HepG2 (cell line): ENCODE measurements at regions not wholly inside any gene's neighbourhood (a gene's known extent, or its start where the extent isn't known, plus 50 kb on each side); places are given as distances from the start of the nearest gene placed in this dataset.
A peak's percentile ranks its signal among the peaks of the same experiment; 100 is the strongest.

Experiments used
- ATAC-seq: fragments of 200-7000 bp; cut with Tn5 transposase; 3 replicates; pipeline ENCODE4 v1.9.1; 2020; ENCODE audit warnings: mild to moderate bottlenecking, moderate library complexity
- BruUV-seq: library from RNA; stranded (reverse); fragments of 400-500 nt; replicated peaks from 2 replicates; lab custom pipeline; 2021; lab: Mats Ljungman, UMichigan
- CTCF ChIA-PET: fragments of 300-600 bp; formaldehyde crosslinking; extraction: SDS; loops from one replicate; lab custom pipeline; 2021; ENCODE audit warnings: low total read pairs, inconsistent platforms, low intra/inter-chr PET ratio; lab: Yijun Ruan, JAX
- POLR2A ChIA-PET: fragments of 350-600 bp; sonication (Branson Sonifier 250); formaldehyde crosslinking; loops from one replicate; lab custom pipeline; 2020; ENCODE audit warnings: antibody characterized with exemption, inconsistent platforms; lab: Yijun Ruan, JAX
- DNase-seq: peaks from one replicate; pipeline ENCODE4 v3.0.0-alpha.2; 2015; ENCODE audit warnings: low spot score
- FAIRE-seq: peaks from 3 replicates; lab custom pipeline; 2011; peaks lifted over from hg19 to GRCh38; lab: Jason Lieb, UNC
- H2AFZ ChIP-seq: one replicate; pipeline ENCODE4 v1.6.1; 2011; ENCODE audit warnings: low read length, inconsistent platforms
- H3K27ac ChIP-seq: fragments of 300-600 bp; 3 replicates; pipeline ENCODE4 v1.8.0; 2011; ENCODE audit warnings: mixed run types, mild to moderate bottlenecking, mixed read lengths, low read length, inconsistent platforms; ENCODE audit not compliant: insufficient read depth; ENCODE audit errors: extremely low read length
- H3K27me3 ChIP-seq, 2 experiments: fragments of 200-600 bp in 1 of 2; 2 replicates in 1 of 2; 3 replicates in 1 of 2; pipeline versions ENCODE4 v1.6.0 to v1.8.0; 2011; ENCODE audit warnings: low read length in 2 of 2, mild to moderate bottlenecking in 2 of 2, moderate library complexity in 2 of 2, inconsistent platforms in 1 of 2; ENCODE audit not compliant: insufficient read depth in 2 of 2, control insufficient read depth in 1 of 2
- H3K36me3 ChIP-seq, 2 experiments: fragments of 200-600 bp in 1 of 2; replicated peaks in 1 of 2; 2 replicates in 1 of 2; 3 replicates in 1 of 2; pipeline versions ENCODE4 v1.5.1 to v1.8.0; 2011; ENCODE audit warnings: low read length in 2 of 2, inconsistent platforms in 1 of 2; ENCODE audit not compliant: insufficient read depth in 2 of 2, control insufficient read depth in 1 of 2
- H3K4me1 ChIP-seq: 2 replicates; pipeline ENCODE4 v1.5.1; 2012; ENCODE audit warnings: low read length, inconsistent platforms; ENCODE audit not compliant: insufficient read depth
- H3K4me2 ChIP-seq: 2 replicates; pipeline ENCODE4 v1.6.0; 2011; ENCODE audit warnings: low read depth, low read length, inconsistent platforms
- H3K4me3 ChIP-seq, 3 experiments: fragments of 200-600 bp in 1 of 3; sonication (generic), shearing (Covaris generic) in 1 of 3; replicated peaks in 1 of 3; 2 replicates each; pipeline ENCODE4 v1.5.1; 2011 to 2016; ENCODE audit warnings: low read length in 3 of 3, inconsistent platforms in 2 of 3, low read depth in 2 of 3, mild to moderate bottlenecking in 2 of 3, control low read depth in 1 of 3, mixed read lengths in 1 of 3; ENCODE audit not compliant: insufficient read depth in 1 of 3
- H3K79me2 ChIP-seq: one replicate; pipeline ENCODE4 v1.6.1; 2011; ENCODE audit warnings: low read length, inconsistent platforms; ENCODE audit not compliant: insufficient read depth
- H3K9ac ChIP-seq: 2 replicates; pipeline ENCODE4 v1.6.0; 2011; ENCODE audit warnings: mild to moderate bottlenecking, low read depth, low read length, inconsistent platforms; ENCODE audit not compliant: insufficient read depth
- H3K9me3 ChIP-seq: 2 replicates; pipeline ENCODE4 v1.5.1; 2012; ENCODE audit warnings: mild to moderate bottlenecking, low read length
- H4K20me1 ChIP-seq: 2 replicates; pipeline ENCODE4 v1.6.0; 2011; ENCODE audit warnings: inconsistent platforms, mild to moderate bottlenecking, low read length, moderate library complexity; ENCODE audit not compliant: insufficient read depth
- MAFK ChIP-seq, 2 experiments: IDR thresholded peaks in 1 of 2; conservative IDR thresholded peaks in 1 of 2; 2 replicates each; pipeline ENCODE4 v1.6.1; 2011; ENCODE audit warnings: improper control_type of control experiment in 2 of 2, low read length in 2 of 2
- PCBP2 ChIP-seq: fragments of 200-400 bp; formaldehyde crosslinking; optimal IDR thresholded peaks from 2 replicates; pipeline ENCODE3; 2018; ENCODE audit warnings: low read length, low read depth; ENCODE audit not compliant: poor library complexity, severe bottlenecking
- PHF5A ChIP-seq: IDR thresholded peaks from one replicate; pipeline ENCODE4 v1.6.1; 2018; ENCODE audit warnings: low read depth, missing genetic modification reagents; ENCODE audit not compliant: unreplicated experiment
- SKI ChIP-seq: fragments of 450-650 bp; IDR thresholded peaks from one replicate; pipeline ENCODE4 v1.6.1; 2018; ENCODE audit warnings: mild to moderate bottlenecking; ENCODE audit not compliant: partially characterized antibody
- SRY ChIP-seq: sonication (generic); formaldehyde crosslinking; IDR thresholded peaks from 2 replicates; pipeline ENCODE4 v1.8.0; 2022; ENCODE audit warnings: mild to moderate bottlenecking, missing genetic modification reagents
- ZNF549 ChIP-seq: sonication (generic); formaldehyde crosslinking; IDR thresholded peaks from 2 replicates; pipeline ENCODE4 v1.5.0; 2020; ENCODE audit warnings: missing genetic modification reagents
- ZNF564 ChIP-seq: sonication (generic); formaldehyde crosslinking; IDR thresholded peaks from 2 replicates; pipeline ENCODE4 v1.8.1; 2023; ENCODE audit warnings: mild to moderate bottlenecking, missing genetic modification reagents
- ZNF598 ChIP-seq: sonication (generic); formaldehyde crosslinking; IDR thresholded peaks from 2 replicates; pipeline ENCODE4 v1.5.1; 2020; ENCODE audit warnings: mild to moderate bottlenecking, missing genetic modification reagents, borderline replicate concordance
- WGBS: methylation state at CpG from one replicate; pipeline ENCODE4 v1.1.6; 2017; ENCODE audit warnings: low lambda C conversion rate; 5-methylcytosine and 5-hydroxymethylcytosine counted together
- in situ Hi-C: cut with HindIII; loops from 2 replicates; pipeline ENCODE4 v1.10.0; 2017; ENCODE audit warnings: low pct_unique_long_range_greater_than_20kb; ENCODE audit not compliant: extremely low pct_ligation_motif_present
- intact Hi-C: fragments of 100-400 bp; cut with micrococcal nuclease; formaldehyde crosslinking; loops from one replicate; pipeline ENCODE4 v1.10.0; 2022; ENCODE audit not compliant: unreplicated experiment
- TF ChIP-seq, protein P1 (sequence below): sonication (generic); formaldehyde crosslinking; IDR thresholded peaks from 2 replicates; pipeline ENCODE4 v1.5.1; 2020; ENCODE audit warnings: missing genetic modification reagents, mild to moderate bottlenecking, borderline replicate concordance
- TF ChIP-seq, protein P2 (sequence below): sonication (generic); formaldehyde crosslinking; IDR thresholded peaks from 2 replicates; pipeline ENCODE4 v1.5.0; 2020; ENCODE audit warnings: missing genetic modification reagents
- TF ChIP-seq, protein P3 (sequence below): sonication (generic); formaldehyde crosslinking; IDR thresholded peaks from 2 replicates; pipeline ENCODE4 v1.8.0; 2022; ENCODE audit warnings: missing genetic modification reagents, low read depth, mild to moderate bottlenecking, borderline replicate concordance

DNA sequence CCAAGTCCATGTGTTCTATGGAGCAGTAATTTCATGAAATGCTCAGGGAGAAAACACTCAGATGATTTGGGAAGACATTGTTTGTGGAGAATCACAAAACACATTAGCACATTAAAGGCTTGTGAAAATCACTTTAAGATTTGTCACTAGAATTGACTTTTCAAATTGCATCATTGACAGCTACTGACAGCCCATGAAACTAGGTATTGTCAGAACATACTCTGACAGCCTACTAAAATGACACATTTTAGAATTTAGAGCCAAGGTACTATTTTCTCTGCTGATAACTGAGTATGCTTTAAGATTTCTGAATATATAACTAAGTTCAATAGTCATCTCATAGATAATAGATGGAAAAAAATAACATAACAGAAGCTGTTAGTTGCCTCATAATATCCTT, 67.4 kb upstream of the FOXC1 start:
- intact Hi-C loops = loop anchor here (2.0 kb wide), 1 partner anchor 28 kb away; no protein-coding TSS in a partner anchor
- POLR2A ChIA-PET = no interaction called here
- no peaks in the 10 kb centered on the region for H4K20me1 ChIP-seq
- no peak overlapping the region for H3K27ac ChIP-seq
- no peaks in the 10 kb centered on the region for H3K79me2 ChIP-seq
- no peak overlapping the region for H3K4me2 ChIP-seq
- no peak overlapping the region for H3K4me3 ChIP-seq
- H2AFZ ChIP-seq = no peak overlapping the region
- H3K9me3 ChIP-seq = no peaks in the 10 kb centered on the region
- no peak overlapping the region for H3K9ac ChIP-seq
- H3K36me3 ChIP-seq = no peaks in the 10 kb centered on the region
- BruUV-seq = no TSS peak
- FAIRE-seq = no peak
- H3K4me1 ChIP-seq = peaks cover 13% of the 10 kb centered on the region
- DNase-seq = no peak
- no peak for ATAC-seq
- CTCF ChIA-PET = no interaction called here
- H3K27me3 ChIP-seq = peaks cover 0 to 2% of the 10 kb centered on the region in 2 experiments; a peak in 3 of 5 replicates
- in situ Hi-C loops = no loop called here
- TF ChIP-seq PCBP2 = peak; percentile 70
- TF ChIP-seq, protein P1, sequence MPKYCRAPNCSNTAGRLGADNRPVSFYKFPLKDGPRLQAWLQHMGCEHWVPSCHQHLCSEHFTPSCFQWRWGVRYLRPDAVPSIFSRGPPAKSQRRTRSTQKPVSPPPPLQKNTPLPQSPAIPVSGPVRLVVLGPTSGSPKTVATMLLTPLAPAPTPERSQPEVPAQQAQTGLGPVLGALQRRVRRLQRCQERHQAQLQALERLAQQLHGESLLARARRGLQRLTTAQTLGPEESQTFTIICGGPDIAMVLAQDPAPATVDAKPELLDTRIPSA (CRISPR knock-in tag) = no peak

DNA sequence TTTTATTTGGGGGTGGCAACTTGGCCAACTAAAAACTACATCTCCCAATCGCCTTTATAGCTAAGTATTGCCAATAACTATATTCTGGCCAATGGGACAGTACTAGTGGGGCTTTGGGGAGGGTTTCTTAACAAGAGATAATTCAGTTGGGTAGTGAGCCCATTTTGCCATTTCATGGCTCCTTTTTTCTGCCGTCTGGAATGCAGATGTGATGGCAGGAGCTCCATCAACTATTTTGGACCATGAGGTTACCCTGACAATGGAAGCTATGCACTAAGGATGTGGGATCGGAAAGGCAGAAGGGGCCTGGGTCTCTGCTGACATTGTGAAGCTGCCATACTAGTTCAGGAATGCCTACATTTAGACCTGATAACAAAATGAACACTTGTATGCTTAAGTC, 67.0 kb upstream of the FOXC1 start:
- H3K79me2 ChIP-seq = no peaks in the 10 kb centered on the region
- no peak overlapping the region for H3K4me2 ChIP-seq
- in situ Hi-C loops (no loop called here), intact Hi-C loops (loop anchor here (2.0 kb wide), 1 partner anchor 28 kb away; no protein-coding TSS in a partner anchor)
- H2AFZ ChIP-seq = no peak overlapping the region
- no peaks in the 10 kb centered on the region for H3K9me3 ChIP-seq
- DNase-seq = no peak
- H3K27me3 ChIP-seq = peaks cover 0 to 4% of the 10 kb centered on the region in 2 experiments; a peak in 2 of 5 replicates
- POLR2A ChIA-PET = no interaction called here
- no peak overlapping the region for H3K9ac ChIP-seq
- FAIRE-seq = no peak
- peaks cover 13% of the 10 kb centered on the region for H3K4me1 ChIP-seq
- no peak for TF ChIP-seq PHF5A (CRISPR knock-in tag)
- TF ChIP-seq MAFK (conservative IDR thresholded peaks at IDR 0.05 in 1 of 2, IDR thresholded peaks at IDR 0.05 in 1 of 2; ENCODE audit: low read length in 2 of 2) = no peak
- no peak for TF ChIP-seq ZNF549 (CRISPR knock-in tag)
- TF ChIP-seq ZNF598 (CRISPR knock-in tag) = no peak
- TF ChIP-seq, protein P2, sequence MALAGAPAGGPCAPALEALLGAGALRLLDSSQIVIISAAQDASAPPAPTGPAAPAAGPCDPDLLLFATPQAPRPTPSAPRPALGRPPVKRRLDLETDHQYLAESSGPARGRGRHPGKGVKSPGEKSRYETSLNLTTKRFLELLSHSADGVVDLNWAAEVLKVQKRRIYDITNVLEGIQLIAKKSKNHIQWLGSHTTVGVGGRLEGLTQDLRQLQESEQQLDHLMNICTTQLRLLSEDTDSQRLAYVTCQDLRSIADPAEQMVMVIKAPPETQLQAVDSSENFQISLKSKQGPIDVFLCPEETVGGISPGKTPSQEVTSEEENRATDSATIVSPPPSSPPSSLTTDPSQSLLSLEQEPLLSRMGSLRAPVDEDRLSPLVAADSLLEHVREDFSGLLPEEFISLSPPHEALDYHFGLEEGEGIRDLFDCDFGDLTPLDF = no peak
- no peak for TF ChIP-seq SKI
- TF ChIP-seq, protein P3, sequence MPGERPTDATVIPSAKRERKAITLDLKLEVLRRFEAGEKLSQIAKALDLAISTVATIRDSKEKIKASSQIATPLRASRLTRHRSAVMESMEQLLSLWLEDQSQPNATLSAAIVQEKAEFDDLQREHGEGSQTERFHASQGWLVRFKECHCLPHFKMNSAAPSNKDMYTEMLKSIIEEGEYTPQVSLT (CRISPR knock-in tag) = no peak
- TF ChIP-seq ZNF564 (CRISPR knock-in tag) = no peak
- TF ChIP-seq SRY (CRISPR knock-in tag) = no peak
- no TSS peak for BruUV-seq
- ATAC-seq = no peak
- 29% methylated on average over 3 of the region's 3 CpGs for WGBS
- no peaks in the 10 kb centered on the region for H3K36me3 ChIP-seq
- H3K4me3 ChIP-seq = no peak overlapping the region
- no peak overlapping the region for H3K27ac ChIP-seq
- CTCF ChIA-PET = no interaction called here
- no peaks in the 10 kb centered on the region for H4K20me1 ChIP-seq
